Gastrocnemius medialis (tissue), 4 donors: ENCODE measurements at regions not wholly inside any gene's neighbourhood (a gene's known extent, or its start where the extent isn't known, plus 50 kb on each side); places are given as distances from the start of the nearest gene placed in this dataset.

Source experiments
- POLR2A ChIP-seq, 2 donors: fragments of 450-650 bp; IDR thresholded peaks; one replicate each; pipeline ENCODE4 v1.6.1; 2017; ENCODE audit warnings: antibody characterized with exemption in 2 of 2, mild to moderate bottlenecking in 2 of 2, moderate library complexity in 2 of 2
- TF ChIP-seq, protein P1 (sequence below), 5 experiments: fragments of 450-650 bp in 3 of 5; fragments of 200-600 bp in 2 of 5; sonication (generic) in 2 of 5; IDR thresholded peaks in 4 of 5; conservative IDR thresholded peaks in 1 of 5; 1 replicate in 4 of 5; 2 replicates in 1 of 5; pipeline ENCODE4 v1.5.1; 2016 to 2019; ENCODE audit warnings: antibody characterized with exemption in 5 of 5, mild to moderate bottlenecking in 3 of 5, moderate library complexity in 3 of 5

DNA sequence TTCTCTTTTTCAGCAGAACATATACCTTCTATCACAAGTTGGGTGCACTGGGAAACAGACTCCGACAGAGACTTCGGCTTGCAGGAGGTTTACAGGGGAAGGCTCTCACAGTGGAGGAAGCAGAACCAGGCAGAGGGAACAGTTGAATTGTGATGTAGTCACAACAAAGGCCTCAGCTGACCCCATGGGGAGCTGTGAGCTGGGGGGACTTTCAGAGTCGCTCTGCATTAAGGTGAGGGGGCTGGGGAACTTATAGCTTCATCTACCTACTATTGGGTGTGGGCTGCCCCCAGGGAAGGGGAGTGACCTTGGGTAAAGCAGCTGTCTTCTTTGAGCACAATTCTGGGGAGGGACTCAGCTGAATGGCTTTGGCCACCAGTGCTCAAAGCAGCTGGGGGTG, 94.9 kb upstream of the POU3F1 start:
- TF ChIP-seq, protein P1, sequence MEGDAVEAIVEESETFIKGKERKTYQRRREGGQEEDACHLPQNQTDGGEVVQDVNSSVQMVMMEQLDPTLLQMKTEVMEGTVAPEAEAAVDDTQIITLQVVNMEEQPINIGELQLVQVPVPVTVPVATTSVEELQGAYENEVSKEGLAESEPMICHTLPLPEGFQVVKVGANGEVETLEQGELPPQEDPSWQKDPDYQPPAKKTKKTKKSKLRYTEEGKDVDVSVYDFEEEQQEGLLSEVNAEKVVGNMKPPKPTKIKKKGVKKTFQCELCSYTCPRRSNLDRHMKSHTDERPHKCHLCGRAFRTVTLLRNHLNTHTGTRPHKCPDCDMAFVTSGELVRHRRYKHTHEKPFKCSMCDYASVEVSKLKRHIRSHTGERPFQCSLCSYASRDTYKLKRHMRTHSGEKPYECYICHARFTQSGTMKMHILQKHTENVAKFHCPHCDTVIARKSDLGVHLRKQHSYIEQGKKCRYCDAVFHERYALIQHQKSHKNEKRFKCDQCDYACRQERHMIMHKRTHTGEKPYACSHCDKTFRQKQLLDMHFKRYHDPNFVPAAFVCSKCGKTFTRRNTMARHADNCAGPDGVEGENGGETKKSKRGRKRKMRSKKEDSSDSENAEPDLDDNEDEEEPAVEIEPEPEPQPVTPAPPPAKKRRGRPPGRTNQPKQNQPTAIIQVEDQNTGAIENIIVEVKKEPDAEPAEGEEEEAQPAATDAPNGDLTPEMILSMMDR (IDR thresholded peaks at IDR 0.05 in 4 of 5, conservative IDR thresholded peaks at IDR 0.05 in 1 of 5) = no peak
- no peak for TF ChIP-seq POLR2A (IDR thresholded peaks at IDR 0.05)
